BLaER1 treated with 17β-estradiol and CSF1 and Interleukin-3, amounts not matched to agents 10 nM and 100 nM (cell line): ENCODE measurements at regions not wholly inside any gene's neighbourhood (a gene's known extent, or its start where the extent isn't known, plus 50 kb on each side); places are given as distances from the start of the nearest gene placed in this dataset.
"Not testable (repeated sequence)": the region's sequence is repeated elsewhere in the genome, so short reads cannot be mapped to it uniquely, and the experiment has no call there.

ENCODE experiments used
- H3K27ac ChIP-seq, 11 experiments: shearing (Covaris generic); formaldehyde crosslinking; 2 replicates each; pipeline ENCODE4 v1.8.1; 2022
- H3K27me3 ChIP-seq, 11 experiments: shearing (Covaris generic); formaldehyde crosslinking; 2 replicates each; pipeline ENCODE4 v1.8.1; 2022
- H3K36me3 ChIP-seq, 11 experiments: shearing (Covaris generic); formaldehyde crosslinking; 2 replicates each; pipeline ENCODE4 v1.8.1; 2022
- H3K4me1 ChIP-seq, 10 experiments: shearing (Covaris generic); formaldehyde crosslinking; 2 replicates each; pipeline ENCODE4 v1.8.1; 2022
- H3K4me2 ChIP-seq, 11 experiments: shearing (Covaris generic); formaldehyde crosslinking; 2 replicates each; pipeline ENCODE4 v1.8.1; 2022
- H3K4me3 ChIP-seq, 10 experiments: shearing (Covaris generic); formaldehyde crosslinking; 2 replicates each; pipeline ENCODE4 v1.8.1; 2022
- H3K9ac ChIP-seq, 11 experiments: shearing (Covaris generic); formaldehyde crosslinking; 2 replicates each; pipeline ENCODE4 v1.8.1; 2022
- H3K9me3 ChIP-seq, 11 experiments: shearing (Covaris generic); formaldehyde crosslinking; replicated peaks in 1 of 11; 2 replicates each; pipeline ENCODE4 v1.8.1; 2022
- H4K20me1 ChIP-seq, 11 experiments: shearing (Covaris generic); formaldehyde crosslinking; 2 replicates each; pipeline ENCODE4 v1.8.1; 2022
- Cebpa-rat ChIP-seq, 11 experiments: shearing (Covaris generic); IDR thresholded peaks; 2 replicates each; pipeline ENCODE4 v1.8.1; 2022

GRCh38 chr7:106347229-106347833 is 62.5 kb upstream of the NAMPT start:
- Histone ChIP-seq H3K9me3 (peaks cover 24 to 72% (median 35%) of the 10 kb centered on the region in 11 experiments), H3K4me3 (no peak overlapping the region), H4K20me1 (no peaks in the 10 kb centered on the region), H3K36me3 (peaks cover 0 to 16% (median 0%) of the 10 kb centered on the region in 11 experiments; a peak in 6 of 22 replicates), H3K9ac (peak overlapping the region in 10 of 11 experiments; percentile 7 to 98 (median 60); a peak in 16 of 22 replicates), H3K27me3 (no peaks in the 10 kb centered on the region), H3K27ac (peak overlapping the region; percentile 70 to 100 (median 81)), H3K4me2 (peak overlapping the region in 9 of 11 experiments; percentile 3 to 76 (median 57); a peak in 17 of 22 replicates), H3K4me1 (peaks cover 16 to 80% (median 36%) of the 10 kb centered on the region in 10 experiments)
- TF ChIP-seq Cebpa-rat (IDR thresholded peaks at IDR 0.05), result no peak

- Histone ChIP-seq H3K4me3 (peak overlapping the region in 3 of 10 experiments; percentile 4 to 33 (median 18); a peak in 2 of 20 replicates), H3K9ac (peak overlapping the region; percentile 21 to 98 (median 53); a peak in 18 of 22 replicates), H3K27me3 (no peaks in the 10 kb centered on the region), H3K9me3 (peaks cover 30 to 75% (median 41%) of the 10 kb centered on the region in 11 experiments), H3K4me2 (peak overlapping the region; percentile 48 to 89 (median 64)), H3K4me1 (peaks cover 16 to 76% (median 36%) of the 10 kb centered on the region in 10 experiments), H3K27ac (peak overlapping the region; percentile 70 to 100 (median 81)), H4K20me1 (no peaks in the 10 kb centered on the region), H3K36me3 (peaks cover 0 to 22% (median 0%) of the 10 kb centered on the region in 11 experiments; a peak in 6 of 22 replicates)
- peak in 8 of 11 experiments; percentile 19 to 93 (median 79); a peak in 12 of 22 replicates for TF ChIP-seq Cebpa-rat (IDR thresholded peaks at IDR 0.05)
Measured at GRCh38 chr7:106346678-106347217, 62.0 kb upstream of the NAMPT start.

DNA sequence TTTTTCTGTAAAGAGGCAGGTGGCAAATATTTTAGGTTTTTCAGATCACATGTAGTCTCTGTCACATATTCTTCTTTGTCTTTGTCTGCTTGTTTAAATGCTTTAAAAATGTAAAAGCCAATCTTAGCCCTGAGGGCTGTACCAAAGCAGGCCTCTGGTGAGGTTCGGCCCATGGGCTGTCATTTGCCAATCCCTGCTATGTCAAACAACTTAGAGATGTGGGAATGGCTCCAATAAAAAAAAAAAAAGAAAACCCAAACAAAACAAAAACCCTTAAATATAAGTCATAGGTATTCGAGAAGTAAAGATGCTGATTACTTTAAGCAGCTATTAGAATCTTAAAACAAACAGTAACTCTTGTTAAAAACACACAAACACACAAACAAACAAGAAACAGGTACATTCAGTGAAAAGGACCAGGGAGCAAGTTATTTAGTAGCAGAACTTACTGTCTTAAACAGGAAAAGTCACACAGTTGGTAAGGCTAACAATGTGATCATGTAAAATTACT is 61.4 kb upstream of the NAMPT start:
- H3K4me1 ChIP-seq, result peaks cover 16 to 70% (median 36%) of the 10 kb centered on the region in 10 experiments
- TF ChIP-seq Cebpa-rat (IDR thresholded peaks at IDR 0.05), result no peak

DNA sequence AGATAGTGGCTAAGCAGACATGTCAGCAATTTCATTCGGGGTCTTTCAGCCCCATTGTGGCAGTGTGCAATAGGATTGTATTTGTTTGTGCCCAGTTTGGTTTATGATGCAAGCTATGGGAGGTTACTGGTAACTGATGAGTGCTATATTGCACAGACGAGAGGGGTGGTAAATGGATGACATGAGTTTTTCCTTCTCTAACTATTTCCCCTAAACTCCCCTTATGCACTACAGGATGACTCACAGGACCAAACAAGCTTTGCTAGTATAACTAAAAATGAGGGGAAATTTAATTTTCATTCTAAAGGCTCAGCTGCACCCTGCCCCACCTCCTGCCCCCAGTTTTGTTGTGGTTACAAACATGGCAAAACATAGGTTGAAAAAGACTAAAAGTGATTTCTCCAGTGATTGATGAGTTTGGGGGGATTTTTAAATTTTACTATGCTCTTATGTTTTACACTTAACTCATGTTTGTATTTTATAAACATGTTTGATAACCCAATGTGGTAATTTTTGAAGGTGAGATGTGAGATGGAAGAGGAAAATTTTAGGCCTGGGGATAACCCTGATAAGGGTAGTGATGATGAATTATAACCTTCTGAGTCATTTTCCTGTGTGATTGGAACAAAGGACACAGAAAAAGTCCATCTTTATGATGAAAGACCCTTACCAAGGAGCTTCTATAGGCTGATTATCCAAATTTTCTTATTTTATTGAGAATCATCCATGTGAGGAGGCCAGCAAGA is 60.8 kb upstream of the NAMPT start:
- Histone ChIP-seq H3K4me1 (peaks cover 16 to 66% (median 36%) of the 10 kb centered on the region in 10 experiments), H3K9me3 (peaks cover 41 to 81% (median 52%) of the 10 kb centered on the region in 11 experiments), H3K27ac (peak overlapping the region; percentile 70 to 100 (median 81)), H3K36me3 (peaks cover 0 to 28% (median 0%) of the 10 kb centered on the region in 11 experiments; a peak in 6 of 22 replicates), H3K9ac (peak overlapping the region in 10 of 11 experiments; percentile 8 to 98 (median 60); a peak in 16 of 22 replicates), H3K27me3 (no peaks in the 10 kb centered on the region), H3K4me2 (peak overlapping the region; percentile 48 to 89 (median 57)), H3K4me3 (peak overlapping the region in 3 of 10 experiments; percentile 4 to 33 (median 18); a peak in 3 of 20 replicates), H4K20me1 (no peaks in the 10 kb centered on the region)
- TF ChIP-seq Cebpa-rat (IDR thresholded peaks at IDR 0.05), result peak in 6 of 11 experiments; percentile 33 to 86 (median 60); a peak in 7 of 22 replicates

More for the DNA sequence above, 61.4 kb upstream of the NAMPT start:
- H3K4me3 ChIP-seq, result peak overlapping the region in 3 of 10 experiments; percentile 4 to 33 (median 18); a peak in 4 of 20 replicates
- peak overlapping the region in 10 of 11 experiments; percentile 8 to 98 (median 60); a peak in 18 of 22 replicates for H3K9ac ChIP-seq
- no peaks in the 10 kb centered on the region for H4K20me1 ChIP-seq
- H3K4me2 ChIP-seq, result peak overlapping the region; percentile 48 to 89 (median 57)
- H3K9me3 ChIP-seq, result peaks cover 35 to 77% (median 46%) of the 10 kb centered on the region in 11 experiments
- peaks cover 0 to 27% (median 0%) of the 10 kb centered on the region in 11 experiments; a peak in 6 of 22 replicates for H3K36me3 ChIP-seq
- H3K27ac ChIP-seq, result peak overlapping the region; percentile 70 to 100 (median 81)
- H3K27me3 ChIP-seq, result no peaks in the 10 kb centered on the region

GRCh38 chr7:106344861-106345260 is 60.1 kb upstream of the NAMPT start:
- peaks cover 0 to 25% (median 0%) of the 10 kb centered on the region in 11 experiments; a peak in 6 of 22 replicates for H3K36me3 ChIP-seq
- no peaks in the 10 kb centered on the region for H4K20me1 ChIP-seq
- peaks cover 16 to 66% (median 36%) of the 10 kb centered on the region in 10 experiments for H3K4me1 ChIP-seq
- peaks cover 41 to 81% (median 54%) of the 10 kb centered on the region in 11 experiments for H3K9me3 ChIP-seq
- H3K4me2 ChIP-seq, result peak overlapping the region in 8 of 11 experiments; percentile 39 to 89 (median 66); a peak in 16 of 22 replicates
- H3K9ac ChIP-seq, result peak overlapping the region in 4 of 11 experiments; percentile 72 to 98 (median 84); a peak in 7 of 22 replicates
- no peak for TF ChIP-seq Cebpa-rat (IDR thresholded peaks at IDR 0.05)
- peak overlapping the region; percentile 70 to 100 (median 81); a peak in 20 of 22 replicates for H3K27ac ChIP-seq
- no peak overlapping the region for H3K4me3 ChIP-seq
- H3K27me3 ChIP-seq, result no peaks in the 10 kb centered on the region

DNA sequence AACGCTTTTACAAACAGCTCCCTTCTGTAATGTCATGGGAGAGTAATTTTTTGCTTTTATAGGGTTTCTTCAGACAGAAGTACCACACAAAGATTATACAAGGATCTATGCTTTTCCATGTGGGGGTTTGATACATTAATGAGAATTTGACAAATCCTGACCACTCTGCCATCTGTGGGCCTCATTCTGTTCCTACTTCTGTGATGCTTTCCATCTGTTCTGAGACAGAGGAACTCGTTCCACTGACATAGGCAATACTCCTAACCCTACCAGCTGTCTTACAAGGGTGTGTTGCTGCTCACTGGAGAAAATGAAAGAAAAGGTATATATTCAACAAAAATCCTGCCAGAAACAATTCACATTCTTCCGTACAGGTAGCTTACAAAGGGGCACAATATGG is 59.4 kb upstream of the NAMPT start:
- TF ChIP-seq Cebpa-rat (IDR thresholded peaks at IDR 0.05), result no peak
- Histone ChIP-seq H3K4me1 (peaks cover 16 to 62% (median 36%) of the 10 kb centered on the region in 10 experiments), H3K36me3 (peaks cover 0 to 19% (median 0%) of the 10 kb centered on the region in 11 experiments; a peak in 6 of 22 replicates), H3K4me2 (peak overlapping the region in 6 of 11 experiments; percentile 39 to 89 (median 74); a peak in 9 of 22 replicates), H3K4me3 (peak overlapping the region in 1 of 10 experiments; percentile 11; a peak in 1 of 20 replicates), H3K9ac (peak overlapping the region in 3 of 11 experiments; percentile 72 to 98 (median 95); a peak in 7 of 22 replicates), H3K27me3 (no peaks in the 10 kb centered on the region), H3K27ac (peak overlapping the region in 9 of 11 experiments; percentile 16 to 100 (median 88); a peak in 11 of 22 replicates), H4K20me1 (no peaks in the 10 kb centered on the region), H3K9me3 (peaks cover 34 to 77% (median 49%) of the 10 kb centered on the region in 11 experiments)

DNA sequence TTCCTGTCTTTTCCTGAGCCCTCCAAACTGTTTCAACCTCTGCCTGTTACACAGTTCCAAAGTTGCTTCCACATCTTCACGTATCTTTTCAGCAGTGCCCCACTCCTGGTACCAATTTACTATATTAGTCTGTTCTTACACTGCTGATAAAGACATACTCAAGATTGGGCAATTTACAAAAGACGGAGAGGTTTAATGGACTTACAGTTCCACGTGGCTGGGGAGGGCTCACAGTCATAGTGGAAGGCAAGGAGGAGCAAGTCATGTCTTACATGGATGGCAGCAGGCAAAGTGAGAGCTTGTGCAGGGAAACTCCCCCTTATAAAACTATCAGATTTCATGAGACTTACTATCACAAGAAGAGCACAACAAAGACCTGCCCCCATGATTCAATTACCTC is 57.3 kb upstream of the NAMPT start:
- peaks cover 28 to 63% (median 42%) of the 10 kb centered on the region in 11 experiments for H3K9me3 ChIP-seq
- 0 out of 22 replicates have a peak overlapping the region, but pooled peaks of 1 of the 11 experiments have one; percentile 89 for H3K4me2 ChIP-seq
- H3K27me3 ChIP-seq, H3K9ac ChIP-seq, H4K20me1 ChIP-seq, H3K4me3 ChIP-seq: not testable (repeated sequence)
- peaks cover 16 to 44% (median 28%) of the 10 kb centered on the region in 10 experiments for H3K4me1 ChIP-seq
- peaks cover 0 to 18% (median 0%) of the 10 kb centered on the region in 11 experiments; a peak in 5 of 22 replicates for H3K36me3 ChIP-seq
- peak overlapping the region in 1 of 11 experiments; percentile 100; a peak in 2 of 22 replicates for H3K27ac ChIP-seq

- not testable (repeated sequence) for H3K27me3 ChIP-seq, H4K20me1 ChIP-seq, H3K9ac ChIP-seq, H3K27ac ChIP-seq, H3K4me3 ChIP-seq, H3K4me2 ChIP-seq
- Histone ChIP-seq H3K9me3 (peaks cover 28 to 61% (median 42%) of the 10 kb centered on the region in 11 experiments), H3K4me1 (peaks cover 0 to 29% (median 10%) of the 10 kb centered on the region in 10 experiments; a peak in 16 of 20 replicates), H3K36me3 (peaks cover 0 to 18% (median 0%) of the 10 kb centered on the region in 11 experiments; a peak in 5 of 22 replicates)
Measured at GRCh38 chr7:106340247-106340596, 55.4 kb upstream of the NAMPT start.
